ENCODE measurements at regions not wholly inside any gene's neighbourhood (a gene's known extent, or its start where the extent isn't known, plus 50 kb on each side); places are given as distances from the start of the nearest gene placed in this dataset.
"Not testable (repeated sequence)": the region's sequence is repeated elsewhere in the genome, so short reads cannot be mapped to it uniquely, and the experiment has no call there.

- Mint-ChIP-seq H3K9me3 (peaks cover 2% of the 10 kb centered on the region), H3K27me3 (ENCODE audit: low read depth) (no peaks in the 10 kb centered on the region), H3K36me3 (ENCODE audit: low read depth) (no peaks in the 10 kb centered on the region), H3K4me1 (no peaks in the 10 kb centered on the region), H3K4me3 (no peak overlapping the region), H3K27ac (ENCODE audit: unreplicated experiment) (no peak overlapping the region)
- no peak for TF ChIP-seq CTCF (conservative IDR thresholded peaks at IDR 0.05)
- DNase-seq (ENCODE audit: low read depth, low spot score), result no peak
Observed at GRCh38 chr14:83908419-83908818, 1621.5 kb upstream of the FLRT2 start.

GRCh38 chr14:83909507-83909906 lies 1620.4 kb upstream of the FLRT2 start:
- no peak for TF ChIP-seq CTCF (conservative IDR thresholded peaks at IDR 0.05)
- Mint-ChIP-seq H3K27me3 (ENCODE audit: low read depth) (no peaks in the 10 kb centered on the region), H3K4me1 (no peaks in the 10 kb centered on the region)

GRCh38 chr14:83912032-83912642 lies 1617.8 kb upstream of the FLRT2 start:
- Mint-ChIP-seq H3K4me3 (no peak overlapping the region), H3K4me1 (no peaks in the 10 kb centered on the region), H3K9me3 (no peaks in the 10 kb centered on the region), H3K27ac (ENCODE audit: unreplicated experiment) (no peak overlapping the region), H3K27me3 (ENCODE audit: low read depth) (no peaks in the 10 kb centered on the region), H3K36me3 (ENCODE audit: low read depth) (no peaks in the 10 kb centered on the region)
- no peak for DNase-seq (ENCODE audit: low read depth, low spot score)
- no peak for TF ChIP-seq CTCF (conservative IDR thresholded peaks at IDR 0.05)

More at GRCh38 chr14:83909507-83909906, 1620.4 kb upstream of the FLRT2 start:
- no peaks in the 10 kb centered on the region for H3K36me3 Mint-ChIP-seq (ENCODE audit: low read depth)
- no peaks in the 10 kb centered on the region for H3K9me3 Mint-ChIP-seq
- no peak overlapping the region for H3K4me3 Mint-ChIP-seq
- DNase-seq (ENCODE audit: low read depth, low spot score), result no peak
- no peak overlapping the region for H3K27ac Mint-ChIP-seq (ENCODE audit: unreplicated experiment)

- no peak for TF ChIP-seq CTCF (conservative IDR thresholded peaks at IDR 0.05)
- H3K27me3 Mint-ChIP-seq (ENCODE audit: low read depth), result no peaks in the 10 kb centered on the region
- H3K9me3 Mint-ChIP-seq, result no peaks in the 10 kb centered on the region
- DNase-seq (ENCODE audit: low read depth, low spot score), result no peak
- no peaks in the 10 kb centered on the region for H3K36me3 Mint-ChIP-seq (ENCODE audit: low read depth)
- no peak overlapping the region for H3K27ac Mint-ChIP-seq (ENCODE audit: unreplicated experiment)
- no peak overlapping the region for H3K4me3 Mint-ChIP-seq
- no peaks in the 10 kb centered on the region for H3K4me1 Mint-ChIP-seq
Observed at GRCh38 chr14:83913476-83913875, 1616.5 kb upstream of the FLRT2 start.

GRCh38 chr14:83918546-83918945 lies 1611.4 kb upstream of the FLRT2 start:
- Mint-ChIP-seq H3K27me3 (ENCODE audit: low read depth) (no peaks in the 10 kb centered on the region), H3K4me1 (no peaks in the 10 kb centered on the region), H3K9me3 (no peaks in the 10 kb centered on the region), H3K36me3 (ENCODE audit: low read depth) (no peaks in the 10 kb centered on the region), H3K4me3 (no peak overlapping the region), H3K27ac (ENCODE audit: unreplicated experiment) (no peak overlapping the region)
- TF ChIP-seq CTCF (conservative IDR thresholded peaks at IDR 0.05), result no peak
- DNase-seq (ENCODE audit: low read depth, low spot score), result no peak

- H3K9me3 Mint-ChIP-seq; H3K27ac Mint-ChIP-seq (ENCODE audit: unreplicated experiment); H3K4me3 Mint-ChIP-seq: not testable (repeated sequence)
Observed at GRCh38 chr14:83919675-83920074, 1610.3 kb upstream of the FLRT2 start.

More at GRCh38 chr14:83919675-83920074, 1610.3 kb upstream of the FLRT2 start:
- not testable (repeated sequence) for H3K36me3 Mint-ChIP-seq (ENCODE audit: low read depth); DNase-seq (ENCODE audit: low read depth, low spot score); H3K4me1 Mint-ChIP-seq; H3K27me3 Mint-ChIP-seq (ENCODE audit: low read depth)
